IMR-90 (cell line): ENCODE measurements at regions not wholly inside any gene's neighbourhood (a gene's known extent, or its start where the extent isn't known, plus 50 kb on each side); places are given as distances from the start of the nearest gene placed in this dataset.

Experiments used
- ATAC-seq: fragments of 200-7000 bp; cut with Tn5 transposase; 2 replicates; pipeline ENCODE4 v1.9.1; 2020; ENCODE audit warnings: low read depth, mild to moderate bottlenecking, moderate library complexity
- BruUV-seq: library from RNA; stranded (reverse); fragments of 400-500 nt; replicated peaks from 2 replicates; lab custom pipeline; 2021; lab: Mats Ljungman, UMichigan
- CTCF ChIA-PET: fragments of 300-600 bp; formaldehyde crosslinking; extraction: SDS; loops from one replicate; lab custom pipeline; 2021; ENCODE audit warnings: antibody characterized with exemption; lab: Yijun Ruan, JAX
- POLR2A ChIA-PET: fragments of 300-600 bp; sonication (Branson Sonifier 250); formaldehyde crosslinking; loops from one replicate; lab custom pipeline; 2022; ENCODE audit warnings: antibody characterized with exemption; ENCODE audit not compliant: unreplicated experiment; lab: Charles Lee
- DNase-seq: peaks from one replicate; pipeline ENCODE4 v3.0.0; 2013
- H2AFZ ChIP-seq: replicated peaks from 2 replicates; pipeline ENCODE3; 2013; ENCODE audit warnings: low read length, mild to moderate bottlenecking; ENCODE audit not compliant: poor library complexity
- H2AK5ac ChIP-seq: 2 replicates; pipeline ENCODE4 v1.6.1; 2013; ENCODE audit warnings: low read depth, low read length, inconsistent platforms
- H2AK9ac ChIP-seq: replicated peaks from 2 replicates; pipeline ENCODE3; 2013; ENCODE audit warnings: mild to moderate bottlenecking, low read depth, low read length, moderate library complexity; ENCODE audit not compliant: poor library complexity
- H2BK120ac ChIP-seq: 2 replicates; pipeline ENCODE4 v1.6.1; 2013; ENCODE audit warnings: low read depth, low read length, inconsistent platforms
- H2BK15ac ChIP-seq: 3 replicates; pipeline ENCODE4 v1.6.1; 2013; ENCODE audit warnings: low read depth, low read length, inconsistent platforms
- H2BK20ac ChIP-seq: 2 replicates; pipeline ENCODE4 v1.6.1; 2013; ENCODE audit warnings: low read depth, mild to moderate bottlenecking, inconsistent platforms, low read length, moderate library complexity
- H2BK5ac ChIP-seq: 2 replicates; pipeline ENCODE4 v1.6.1; 2013; ENCODE audit warnings: mild to moderate bottlenecking, low read depth, low read length, inconsistent platforms; ENCODE audit not compliant: poor library complexity, severe bottlenecking
- H3K14ac ChIP-seq: replicated peaks from 2 replicates; pipeline ENCODE4 v1.6.1; 2013; ENCODE audit warnings: low read depth, low read length, inconsistent platforms
- H3K18ac ChIP-seq: 2 replicates; pipeline ENCODE4 v1.6.1; 2013; ENCODE audit warnings: low read depth, low read length, control low read depth
- H3K23ac ChIP-seq: 2 replicates; pipeline ENCODE4 v1.6.1; 2013; ENCODE audit warnings: low read depth, low read length, inconsistent platforms
- H3K27ac ChIP-seq: 2 replicates; pipeline ENCODE4 v1.5.1; 2013; ENCODE audit warnings: mild to moderate bottlenecking, control low read depth, low read length; ENCODE audit not compliant: insufficient read depth
- H3K27me3 ChIP-seq: 2 replicates; pipeline ENCODE4 v1.6.1; 2013; ENCODE audit warnings: low read length; ENCODE audit not compliant: control insufficient read depth, insufficient read depth
- H3K36me3 ChIP-seq: 2 replicates; pipeline ENCODE4 v1.6.1; 2013; ENCODE audit warnings: low read length, mixed read lengths; ENCODE audit not compliant: control insufficient read depth, insufficient read depth
- H3K4ac ChIP-seq: 2 replicates; pipeline ENCODE4 v1.6.1; 2013; ENCODE audit warnings: low read depth, low read length, inconsistent platforms
- H3K4me1 ChIP-seq: 2 replicates; pipeline ENCODE4 v1.6.1; 2013; ENCODE audit warnings: low read length, mixed read lengths; ENCODE audit not compliant: control insufficient read depth, insufficient read depth
- H3K4me2 ChIP-seq: 2 replicates; pipeline ENCODE4 v1.6.1; 2013; ENCODE audit warnings: low read depth, mild to moderate bottlenecking, control low read depth, low read length, moderate library complexity
- H3K4me3 ChIP-seq: 2 replicates; pipeline ENCODE4 v1.5.1; 2013; ENCODE audit warnings: low read depth, mild to moderate bottlenecking, control low read depth, low read length, moderate library complexity; ENCODE audit not compliant: insufficient read depth
- H3K56ac ChIP-seq: 2 replicates; pipeline ENCODE4 v1.6.1; 2013; ENCODE audit warnings: low read length, inconsistent platforms; ENCODE audit not compliant: insufficient read depth; ENCODE audit errors: extremely low read depth
- H3K79me1 ChIP-seq, 2 experiments: 2 replicates each; pipeline ENCODE4 v1.6.1; 2013; ENCODE audit warnings: low read length in 2 of 2, inconsistent platforms in 1 of 2, low read depth in 1 of 2
- H3K9ac ChIP-seq: 2 replicates; pipeline ENCODE4 v1.6.1; 2013; ENCODE audit warnings: low read depth, low read length, control low read depth
- H3K9me1 ChIP-seq: 2 replicates; pipeline ENCODE4 v1.6.1; 2013; ENCODE audit warnings: low read length, inconsistent platforms; ENCODE audit not compliant: insufficient read depth
- H3K9me3 ChIP-seq: 2 replicates; pipeline ENCODE4 v1.6.1; 2013; ENCODE audit warnings: low read length; ENCODE audit not compliant: control insufficient read depth, insufficient read depth
- H4K20me1 ChIP-seq: 2 replicates; pipeline ENCODE4 v1.6.1; 2013; ENCODE audit warnings: low read length, inconsistent platforms; ENCODE audit not compliant: insufficient read depth
- H4K5ac ChIP-seq: 2 replicates; pipeline ENCODE4 v1.6.1; 2013; ENCODE audit warnings: mild to moderate bottlenecking, low read depth, low read length, control low read depth
- H4K8ac ChIP-seq, 2 experiments: 2 replicates each; pipeline ENCODE4 v1.6.1; 2013; ENCODE audit warnings: low read depth in 2 of 2, low read length in 2 of 2, control low read depth in 1 of 2, inconsistent platforms in 1 of 2
- H4K91ac ChIP-seq: 2 replicates; pipeline ENCODE4 v1.6.1; 2013; ENCODE audit warnings: low read depth, low read length, inconsistent platforms; ENCODE audit not compliant: insufficient read depth
- BHLHE40 ChIP-seq: fragments of 150-350 bp; IDR thresholded peaks from 2 replicates; pipeline ENCODE4 v1.6.1; 2016; ENCODE audit warnings: mild to moderate bottlenecking, low read depth, low read length
- CEBPB ChIP-seq: IDR thresholded peaks from 2 replicates; pipeline ENCODE4 v1.6.1; 2012; ENCODE audit warnings: low read depth, low read length, improper control_type of control experiment
- CHD1 ChIP-seq: IDR thresholded peaks from 2 replicates; pipeline ENCODE4 v1.6.1; 2012; ENCODE audit warnings: low read depth, low read length, improper control_type of control experiment
- FOS ChIP-seq: fragments of 150-350 bp; IDR thresholded peaks from 2 replicates; pipeline ENCODE4 v1.6.1; 2016; ENCODE audit warnings: low read depth, low read length
- MAFK ChIP-seq: IDR thresholded peaks from 2 replicates; pipeline ENCODE4 v1.6.1; 2012; ENCODE audit warnings: low read depth, low read length, improper control_type of control experiment
- MAZ ChIP-seq: IDR thresholded peaks from 2 replicates; pipeline ENCODE4 v1.6.1; 2012; ENCODE audit warnings: low read depth, mild to moderate bottlenecking, low read length, improper control_type of control experiment, moderate library complexity, borderline replicate concordance
- MXI1 ChIP-seq: IDR thresholded peaks from 2 replicates; pipeline ENCODE4 v1.6.1; 2012; ENCODE audit warnings: low read depth, mild to moderate bottlenecking, low read length, moderate library complexity, borderline replicate concordance
- NFE2L2 ChIP-seq: fragments of 150-350 bp; IDR thresholded peaks from 2 replicates; pipeline ENCODE4 v1.6.1; 2016; ENCODE audit warnings: low read depth, mild to moderate bottlenecking, low read length
- POLR2A ChIP-seq: IDR thresholded peaks from 2 replicates; pipeline ENCODE4 v1.6.1; 2012; ENCODE audit warnings: mild to moderate bottlenecking, low read depth, low read length
- RAD21 ChIP-seq: IDR thresholded peaks from 2 replicates; pipeline ENCODE4 v1.6.1; 2012; ENCODE audit warnings: low read length, improper control_type of control experiment
- RCOR1 ChIP-seq: IDR thresholded peaks from 2 replicates; pipeline ENCODE4 v1.6.1; 2012; ENCODE audit warnings: mild to moderate bottlenecking, low read length, improper control_type of control experiment; ENCODE audit not compliant: insufficient replicate concordance
- RFX5 ChIP-seq: IDR thresholded peaks from 2 replicates; pipeline ENCODE4 v1.8.0; 2012; ENCODE audit warnings: low read depth, mild to moderate bottlenecking, low read length, moderate library complexity
- SMC3 ChIP-seq: fragments of 150-350 bp; IDR thresholded peaks from 2 replicates; pipeline ENCODE4 v1.6.1; 2016; ENCODE audit warnings: low read depth, mild to moderate bottlenecking, antibody characterized with exemption, low read length, moderate library complexity
- WGBS, 2 experiments: methylation state at CpG; one replicate each; pipeline versions ENCODE4 v1.1.5 to v1.1.7; 2013; ENCODE audit warnings: missing lambda C conversion rate in 2 of 2; ENCODE audit not compliant: insufficient read length in 1 of 2; ENCODE audit errors: extremely low coverage in 2 of 2; 5-methylcytosine and 5-hydroxymethylcytosine counted together
- dilution Hi-C: fragments of 300-500 bp; cut with HindIII; formaldehyde crosslinking; loops from one replicate; pipeline ENCODE4 v1.14.3; 2018; ENCODE audit warnings: low sequenced_read_pairs; ENCODE audit not compliant: unreplicated experiment
- in situ Hi-C: fragments of 300-500 bp; cut with MboI; formaldehyde crosslinking; loops from 3 replicates; pipeline ENCODE4 v1.14.3; 2019; ENCODE audit warnings: low sequenced_read_pairs, inconsistent platforms, mixed read lengths
- intact Hi-C: fragments of 100-400 bp; cut with micrococcal nuclease; formaldehyde crosslinking; loops from 2 replicates; pipeline ENCODE4 v1.10.0; 2022
- TF ChIP-seq, protein P1 (sequence below): fragments of 150-350 bp; IDR thresholded peaks from 2 replicates; pipeline ENCODE4 v1.6.1; 2017; ENCODE audit warnings: mild to moderate bottlenecking, antibody characterized with exemption, low read length, low read depth
- TF ChIP-seq, protein P2 (sequence below): fragments of 150-350 bp; IDR thresholded peaks from 2 replicates; pipeline ENCODE4 v1.6.1; 2016; ENCODE audit warnings: low read depth, mild to moderate bottlenecking, low read length, moderate library complexity, borderline replicate concordance
- TF ChIP-seq, protein P3 (sequence below): conservative IDR thresholded peaks from 2 replicates; pipeline ENCODE4 v1.5.1; 2012; ENCODE audit warnings: mild to moderate bottlenecking, low read depth, low read length, improper control_type of control experiment

DNA sequence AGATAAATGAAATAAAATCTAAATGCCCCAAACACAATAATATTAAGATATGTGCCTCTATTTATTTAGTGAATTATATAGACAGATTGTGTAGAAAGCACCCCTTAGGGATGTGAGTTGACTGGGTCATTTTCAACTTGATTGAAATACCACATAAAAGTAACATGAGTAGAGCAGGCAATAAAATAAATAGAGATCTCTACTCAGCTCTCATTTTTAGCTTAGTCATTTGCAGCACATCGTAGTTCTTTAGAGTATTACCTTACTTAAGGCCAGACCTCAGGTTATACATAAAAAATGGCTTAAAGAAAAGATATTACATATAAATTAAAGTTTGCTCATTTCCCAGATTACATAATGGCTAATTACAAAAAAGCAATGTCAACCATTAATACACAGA lies 1525.6 kb upstream of the PRR20A start:
- Histone ChIP-seq H4K20me1 (no peaks in the 10 kb centered on the region), H3K9me1 (no peaks in the 10 kb centered on the region), H3K4me2 (no peak overlapping the region), H3K23ac (no peak overlapping the region), H4K8ac (no peak overlapping the region), H3K18ac (no peak overlapping the region), H3K9me3 (peaks cover 6% of the 10 kb centered on the region), H2BK120ac (no peak overlapping the region), H2BK20ac (no peak overlapping the region), H3K9ac (no peak overlapping the region), H3K56ac (no peak overlapping the region), H3K36me3 (no peaks in the 10 kb centered on the region), H4K91ac (no peak overlapping the region), H3K27me3 (no peaks in the 10 kb centered on the region), H3K79me1 (no peaks in the 10 kb centered on the region), H3K4me3 (no peak overlapping the region), H3K4me1 (no peaks in the 10 kb centered on the region), H2AK5ac (no peak overlapping the region), H2BK15ac (no peak overlapping the region), H4K5ac (no peak overlapping the region), H3K14ac (no peak overlapping the region), H3K27ac (no peak overlapping the region), H3K4ac (no peak overlapping the region), H2AFZ (no peak overlapping the region), H2BK5ac (no peak overlapping the region), H2AK9ac (no peak overlapping the region)
- intact Hi-C loops (no loop called here), in situ Hi-C loops (no loop called here), dilution Hi-C loops (no loop called here)
- ChIA-PET CTCF (no interaction called here), POLR2A (no interaction called here)
- TF ChIP-seq, protein P1, sequence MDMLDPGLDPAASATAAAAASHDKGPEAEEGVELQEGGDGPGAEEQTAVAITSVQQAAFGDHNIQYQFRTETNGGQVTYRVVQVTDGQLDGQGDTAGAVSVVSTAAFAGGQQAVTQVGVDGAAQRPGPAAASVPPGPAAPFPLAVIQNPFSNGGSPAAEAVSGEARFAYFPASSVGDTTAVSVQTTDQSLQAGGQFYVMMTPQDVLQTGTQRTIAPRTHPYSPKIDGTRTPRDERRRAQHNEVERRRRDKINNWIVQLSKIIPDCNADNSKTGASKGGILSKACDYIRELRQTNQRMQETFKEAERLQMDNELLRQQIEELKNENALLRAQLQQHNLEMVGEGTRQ: no peak
- no peak for TF ChIP-seq FOS
- no peak for TF ChIP-seq POLR2A
- TF ChIP-seq, protein P2, sequence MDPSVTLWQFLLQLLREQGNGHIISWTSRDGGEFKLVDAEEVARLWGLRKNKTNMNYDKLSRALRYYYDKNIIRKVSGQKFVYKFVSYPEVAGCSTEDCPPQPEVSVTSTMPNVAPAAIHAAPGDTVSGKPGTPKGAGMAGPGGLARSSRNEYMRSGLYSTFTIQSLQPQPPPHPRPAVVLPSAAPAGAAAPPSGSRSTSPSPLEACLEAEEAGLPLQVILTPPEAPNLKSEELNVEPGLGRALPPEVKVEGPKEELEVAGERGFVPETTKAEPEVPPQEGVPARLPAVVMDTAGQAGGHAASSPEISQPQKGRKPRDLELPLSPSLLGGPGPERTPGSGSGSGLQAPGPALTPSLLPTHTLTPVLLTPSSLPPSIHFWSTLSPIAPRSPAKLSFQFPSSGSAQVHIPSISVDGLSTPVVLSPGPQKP: no peak
- TF ChIP-seq MAZ: no peak
- no peak for TF ChIP-seq NFE2L2
- no peak for TF ChIP-seq RCOR1
- TF ChIP-seq, protein P3, sequence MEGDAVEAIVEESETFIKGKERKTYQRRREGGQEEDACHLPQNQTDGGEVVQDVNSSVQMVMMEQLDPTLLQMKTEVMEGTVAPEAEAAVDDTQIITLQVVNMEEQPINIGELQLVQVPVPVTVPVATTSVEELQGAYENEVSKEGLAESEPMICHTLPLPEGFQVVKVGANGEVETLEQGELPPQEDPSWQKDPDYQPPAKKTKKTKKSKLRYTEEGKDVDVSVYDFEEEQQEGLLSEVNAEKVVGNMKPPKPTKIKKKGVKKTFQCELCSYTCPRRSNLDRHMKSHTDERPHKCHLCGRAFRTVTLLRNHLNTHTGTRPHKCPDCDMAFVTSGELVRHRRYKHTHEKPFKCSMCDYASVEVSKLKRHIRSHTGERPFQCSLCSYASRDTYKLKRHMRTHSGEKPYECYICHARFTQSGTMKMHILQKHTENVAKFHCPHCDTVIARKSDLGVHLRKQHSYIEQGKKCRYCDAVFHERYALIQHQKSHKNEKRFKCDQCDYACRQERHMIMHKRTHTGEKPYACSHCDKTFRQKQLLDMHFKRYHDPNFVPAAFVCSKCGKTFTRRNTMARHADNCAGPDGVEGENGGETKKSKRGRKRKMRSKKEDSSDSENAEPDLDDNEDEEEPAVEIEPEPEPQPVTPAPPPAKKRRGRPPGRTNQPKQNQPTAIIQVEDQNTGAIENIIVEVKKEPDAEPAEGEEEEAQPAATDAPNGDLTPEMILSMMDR: no peak
- no peak for TF ChIP-seq MXI1
- TF ChIP-seq BHLHE40: no peak
- TF ChIP-seq CHD1: no peak
- no peak for TF ChIP-seq RAD21
- TF ChIP-seq SMC3: no peak
- no peak for TF ChIP-seq RFX5
- TF ChIP-seq MAFK: no peak
- no peak for TF ChIP-seq CEBPB
- no peak for DNase-seq
- no peak for ATAC-seq
- no TSS peak for BruUV-seq
- no CpG with 5 or more reads among the region's 1 CpG for whole genome bisulfite sequencing, 2 experiments
